NT2/D1 (cell line): ENCODE measurements at regions not wholly inside any gene's neighbourhood (a gene's known extent, or its start where the extent isn't known, plus 50 kb on each side); places are given as distances from the start of the nearest gene placed in this dataset.
"Not testable (repeated sequence)": the region's sequence is repeated elsewhere in the genome, so short reads cannot be mapped to it uniquely, and the experiment has no call there.

ENCODE experiments used
- YY1 ChIP-seq: IDR thresholded peaks from 2 replicates; pipeline ENCODE4 v1.6.1; 2011; ENCODE audit not compliant: insufficient read length, insufficient read depth
- ZNF274 ChIP-seq: IDR thresholded peaks from 2 replicates; pipeline ENCODE4 v1.6.1; 2011; ENCODE audit warnings: mild to moderate bottlenecking, low read depth, low read length

DNA sequence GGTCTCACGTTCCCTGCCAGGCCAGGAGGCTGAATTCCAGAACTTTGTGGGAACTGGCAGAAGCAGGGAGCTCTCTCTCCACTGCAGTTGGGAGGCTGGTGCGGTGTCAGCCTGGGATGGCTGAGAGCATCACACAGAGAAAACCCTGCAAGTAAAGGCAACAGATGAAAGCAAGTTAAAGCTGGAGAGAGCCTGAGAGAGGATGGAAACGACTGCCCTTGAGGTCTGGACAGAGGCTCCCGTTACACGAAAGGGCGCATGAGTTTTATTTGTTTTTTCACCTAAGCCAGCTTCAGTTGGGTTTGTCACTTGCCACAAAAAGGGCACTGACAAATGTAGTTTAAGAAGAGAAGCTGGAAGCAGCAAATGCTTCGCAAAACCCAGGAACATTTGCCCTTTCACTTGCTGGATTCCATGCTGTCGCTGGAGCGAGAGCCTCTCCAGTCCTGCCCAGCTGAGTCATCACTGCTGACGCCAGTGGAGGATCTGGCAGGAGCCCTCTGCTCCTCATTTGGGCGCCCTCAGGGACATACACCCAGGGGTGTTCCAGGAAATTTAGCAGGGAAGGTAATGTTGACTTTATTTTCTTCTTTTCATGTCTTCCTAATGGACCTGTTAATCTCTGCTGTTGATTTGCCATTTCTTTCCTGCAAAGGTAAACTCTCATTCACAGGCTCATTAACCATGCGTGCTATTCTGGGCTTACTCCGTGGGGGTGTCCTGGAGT lies 308.8 kb upstream of the SFSWAP start:
- TF ChIP-seq ZNF274, YY1: not testable (repeated sequence)
